PC-3 (cell line): ENCODE measurements at regions not wholly inside any gene's neighbourhood (a gene's known extent, or its start where the extent isn't known, plus 50 kb on each side); places are given as distances from the start of the nearest gene placed in this dataset.

Source experiments
- ATAC-seq: fragments of 200-7000 bp; cut with Tn5 transposase; 2 replicates; pipeline ENCODE4 v1.9.1; 2020; ENCODE audit warnings: mild to moderate bottlenecking, moderate library complexity
- BruUV-seq: library from RNA; stranded (reverse); fragments of 400-500 nt; replicated peaks from 2 replicates; lab custom pipeline; 2021; lab: Mats Ljungman, UMichigan
- CTCF ChIA-PET: fragments of 300-600 bp; sonication (Branson Sonifier 250); formaldehyde crosslinking; loops from one replicate; lab custom pipeline; 2022; ENCODE audit warnings: antibody characterized with exemption; lab: Charles Lee
- POLR2A ChIA-PET: fragments of 300-600 bp; sonication (Branson Sonifier 250); formaldehyde crosslinking; loops from one replicate; lab custom pipeline; 2022; ENCODE audit warnings: antibody characterized with exemption; ENCODE audit not compliant: unreplicated experiment; lab: Charles Lee
- DNase-seq: peaks from one replicate; pipeline ENCODE4 v3.0.0-alpha.2; 2015
- H2AFZ ChIP-seq: fragments of 300-600 bp; sonication (generic); 2 replicates; pipeline ENCODE4 v1.6.0; 2016; ENCODE audit warnings: antibody characterized with exemption, low read length
- H3F3A ChIP-seq: fragments of 300-600 bp; sonication (generic); one replicate; pipeline ENCODE4 v1.6.0; 2017; ENCODE audit warnings: antibody characterized with exemption, low read length, control low read depth, mild to moderate bottlenecking; ENCODE audit not compliant: unreplicated experiment
- H3K27ac ChIP-seq: fragments of 300-600 bp; sonication (generic); 2 replicates; pipeline ENCODE4 v1.5.1; 2016; ENCODE audit warnings: mild to moderate bottlenecking, low read length
- H3K27me3 ChIP-seq: fragments of 300-600 bp; sonication (generic); 2 replicates; pipeline ENCODE4 v1.6.1; 2016; ENCODE audit warnings: low read length, mixed read lengths
- H3K36me3 ChIP-seq: fragments of 300-600 bp; sonication (generic); 2 replicates; pipeline ENCODE4 v1.6.1; 2016; ENCODE audit warnings: low read depth, mixed run types, low read length, mixed read lengths
- H3K4me1 ChIP-seq: fragments of 300-600 bp; sonication (generic); 2 replicates; pipeline ENCODE4 v1.5.1; 2016; ENCODE audit warnings: low read length; ENCODE audit not compliant: insufficient read depth
- H3K4me2 ChIP-seq: fragments of 300-600 bp; sonication (generic); 2 replicates; pipeline ENCODE4 v1.6.0; 2016; ENCODE audit warnings: low read length
- H3K4me3 ChIP-seq: fragments of 300-600 bp; sonication (generic); 2 replicates; pipeline ENCODE4 v1.5.1; 2016; ENCODE audit warnings: mild to moderate bottlenecking, low read length, mixed read lengths
- H3K79me2 ChIP-seq: fragments of 300-600 bp; sonication (generic); 2 replicates; pipeline ENCODE4 v1.6.1; 2017; ENCODE audit warnings: low read length, mixed read lengths
- H3K9ac ChIP-seq: fragments of 300-600 bp; sonication (generic); 2 replicates; pipeline ENCODE4 v1.6.0; 2016; ENCODE audit warnings: mild to moderate bottlenecking, low read length
- H3K9me2 ChIP-seq: fragments of 300-600 bp; sonication (generic); replicated peaks from 2 replicates; pipeline ENCODE4 v1.6.1; 2016; ENCODE audit warnings: mixed run types, low read length, mixed read lengths
- H3K9me3 ChIP-seq: fragments of 300-600 bp; sonication (generic); 2 replicates; pipeline ENCODE4 v1.6.1; 2016; ENCODE audit warnings: low read length, mixed read lengths
- H4K20me1 ChIP-seq: fragments of 300-600 bp; sonication (generic); 2 replicates; pipeline ENCODE4 v1.6.1; 2016; ENCODE audit warnings: low read length, mixed read lengths
- EZH2 ChIP-seq: fragments of 300-600 bp; sonication (generic); IDR thresholded peaks from one replicate; pipeline ENCODE4 v1.6.1; 2017; ENCODE audit warnings: antibody characterized with exemption, mild to moderate bottlenecking, low read length; ENCODE audit not compliant: unreplicated experiment
- EZH2phosphoT487 ChIP-seq: fragments of 300-600 bp; sonication (generic); IDR thresholded peaks from 2 replicates; pipeline ENCODE4 v1.6.1; 2018; ENCODE audit warnings: mild to moderate bottlenecking, antibody characterized with exemption, low read length, borderline replicate concordance
- intact Hi-C: fragments of 100-400 bp; cut with micrococcal nuclease; formaldehyde crosslinking; loops from 2 replicates; pipeline ENCODE4 v1.9.0; 2023
- TF ChIP-seq, protein P1 (sequence below): fragments of 300-600 bp; sonication (generic); conservative IDR thresholded peaks from 2 replicates; pipeline ENCODE4 v1.5.1; 2017; ENCODE audit warnings: antibody characterized with exemption, low read depth, mild to moderate bottlenecking, low read length

DNA sequence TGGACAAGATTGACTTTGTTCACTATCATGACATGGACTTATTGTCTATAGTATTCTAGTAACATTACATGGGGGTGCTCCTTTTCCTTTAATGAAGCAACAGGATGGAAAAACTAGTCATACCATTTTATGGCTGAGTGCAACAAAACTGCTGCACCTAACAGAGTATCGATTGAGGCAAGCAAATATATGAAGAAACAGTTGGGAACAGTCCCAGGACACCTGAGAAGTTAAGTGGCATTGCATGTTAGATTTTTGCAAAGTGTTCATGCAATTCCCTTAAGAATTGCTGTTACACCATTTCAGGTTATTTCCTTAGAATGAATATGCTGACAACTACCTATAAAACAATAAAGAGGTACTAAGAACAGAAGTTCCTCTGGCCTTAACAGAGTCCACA lies 541.5 kb upstream of the ANO3 start:
- no peaks in the 10 kb centered on the region for H4K20me1 ChIP-seq
- no peak overlapping the region for H2AFZ ChIP-seq
- H3K9ac ChIP-seq: no peak overlapping the region
- ChIA-PET CTCF (no interaction called here), POLR2A (interaction anchor here (0.6 kb wide), 1 partner anchor 237 kb away, joined by 3 read pairs; no protein-coding TSS in a partner anchor)
- no peak for TF ChIP-seq EZH2phosphoT487
- TF ChIP-seq, protein P1, sequence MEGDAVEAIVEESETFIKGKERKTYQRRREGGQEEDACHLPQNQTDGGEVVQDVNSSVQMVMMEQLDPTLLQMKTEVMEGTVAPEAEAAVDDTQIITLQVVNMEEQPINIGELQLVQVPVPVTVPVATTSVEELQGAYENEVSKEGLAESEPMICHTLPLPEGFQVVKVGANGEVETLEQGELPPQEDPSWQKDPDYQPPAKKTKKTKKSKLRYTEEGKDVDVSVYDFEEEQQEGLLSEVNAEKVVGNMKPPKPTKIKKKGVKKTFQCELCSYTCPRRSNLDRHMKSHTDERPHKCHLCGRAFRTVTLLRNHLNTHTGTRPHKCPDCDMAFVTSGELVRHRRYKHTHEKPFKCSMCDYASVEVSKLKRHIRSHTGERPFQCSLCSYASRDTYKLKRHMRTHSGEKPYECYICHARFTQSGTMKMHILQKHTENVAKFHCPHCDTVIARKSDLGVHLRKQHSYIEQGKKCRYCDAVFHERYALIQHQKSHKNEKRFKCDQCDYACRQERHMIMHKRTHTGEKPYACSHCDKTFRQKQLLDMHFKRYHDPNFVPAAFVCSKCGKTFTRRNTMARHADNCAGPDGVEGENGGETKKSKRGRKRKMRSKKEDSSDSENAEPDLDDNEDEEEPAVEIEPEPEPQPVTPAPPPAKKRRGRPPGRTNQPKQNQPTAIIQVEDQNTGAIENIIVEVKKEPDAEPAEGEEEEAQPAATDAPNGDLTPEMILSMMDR: no peak
- no peak for TF ChIP-seq EZH2
- H3K9me2 ChIP-seq: no peaks in the 10 kb centered on the region
- no peak overlapping the region for H3K4me3 ChIP-seq
- DNase-seq: no peak
- no peaks in the 10 kb centered on the region for H3K4me1 ChIP-seq
- no peaks in the 10 kb centered on the region for H3F3A ChIP-seq
- no peak overlapping the region for H3K27ac ChIP-seq
- H3K79me2 ChIP-seq: no peaks in the 10 kb centered on the region
- no TSS peak for BruUV-seq
- no peak; the same call in 1 of the 2 replicates for ATAC-seq
- H3K9me3 ChIP-seq: no peaks in the 10 kb centered on the region
- H3K27me3 ChIP-seq: no peaks in the 10 kb centered on the region
- intact Hi-C loops: no loop called here
- H3K4me2 ChIP-seq: no peak overlapping the region
- no peaks in the 10 kb centered on the region for H3K36me3 ChIP-seq

DNA sequence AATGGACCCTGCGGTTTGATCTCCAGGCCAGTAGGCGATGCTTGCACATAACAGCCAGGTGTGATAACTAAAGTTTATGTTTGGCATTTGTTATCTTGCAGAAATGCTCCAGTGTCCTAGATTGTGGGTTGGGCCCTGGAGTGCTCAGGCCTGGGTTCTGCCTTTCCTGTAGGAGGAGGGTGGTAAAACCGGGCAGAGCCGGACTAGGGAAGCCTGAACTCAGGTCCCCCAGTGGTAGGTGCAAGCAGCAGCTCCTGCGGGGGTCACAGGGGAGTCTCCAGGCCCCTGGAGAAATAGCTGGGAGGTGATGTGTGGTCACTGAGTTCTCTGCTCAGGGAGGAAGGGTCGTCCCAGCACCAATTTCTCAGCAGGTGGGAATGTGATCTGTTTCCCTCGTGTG lies 538.3 kb upstream of the ANO3 start:
- no TSS peak for BruUV-seq
- H3K9me2 ChIP-seq: no peaks in the 10 kb centered on the region
- DNase-seq (no peak), ATAC-seq (no peak)
- H3K9ac ChIP-seq: no peak overlapping the region
- CTCF ChIA-PET: no interaction called here
- H2AFZ ChIP-seq: no peak overlapping the region
- no peak overlapping the region for H3K27ac ChIP-seq
- no peaks in the 10 kb centered on the region for H3F3A ChIP-seq
- H3K79me2 ChIP-seq: no peaks in the 10 kb centered on the region
- H3K4me3 ChIP-seq: no peak overlapping the region
- no peaks in the 10 kb centered on the region for H3K27me3 ChIP-seq
- intact Hi-C loops: no loop called here
- TF ChIP-seq EZH2phosphoT487 (no peak), EZH2 (no peak)
- TF ChIP-seq, protein P1: no peak
- no peaks in the 10 kb centered on the region for H3K36me3 ChIP-seq
- H3K4me1 ChIP-seq: no peaks in the 10 kb centered on the region
- POLR2A ChIA-PET: no interaction called here
- no peak overlapping the region for H3K4me2 ChIP-seq
- no peaks in the 10 kb centered on the region for H3K9me3 ChIP-seq
- H4K20me1 ChIP-seq: no peaks in the 10 kb centered on the region

DNA sequence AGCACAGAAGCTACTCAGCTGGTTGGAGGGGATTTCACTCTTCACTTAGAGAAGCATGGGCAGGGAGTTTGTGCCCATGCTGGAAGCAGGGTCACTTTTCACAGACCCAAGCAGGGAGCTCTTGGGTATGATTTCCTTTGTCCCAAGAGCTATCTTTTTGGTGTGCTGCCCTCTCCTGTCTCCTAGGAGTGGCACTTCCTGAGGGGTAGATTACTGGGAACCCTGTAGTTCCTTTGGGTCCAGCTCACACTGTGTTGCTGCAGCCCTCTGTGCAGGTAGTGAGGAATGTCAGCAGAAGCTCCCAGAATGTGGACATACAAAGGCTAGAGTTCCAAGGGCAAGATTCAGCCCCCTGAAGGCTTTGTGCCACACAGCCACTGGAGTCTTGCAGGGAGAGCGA lies 537.1 kb upstream of the ANO3 start:
- no peaks in the 10 kb centered on the region for H3K27me3 ChIP-seq
- no peaks in the 10 kb centered on the region for H3K9me2 ChIP-seq
- intact Hi-C loops: no loop called here
- H2AFZ ChIP-seq: no peak overlapping the region
- no peak overlapping the region for H3K4me3 ChIP-seq
- H3K9me3 ChIP-seq: no peaks in the 10 kb centered on the region
- H3K79me2 ChIP-seq: no peaks in the 10 kb centered on the region
- no peaks in the 10 kb centered on the region for H3K4me1 ChIP-seq
- no peaks in the 10 kb centered on the region for H3F3A ChIP-seq
- no TSS peak for BruUV-seq
- ChIA-PET POLR2A (no interaction called here), CTCF (interaction anchor here (0.7 kb wide), 1 partner anchor 1286 kb away, joined by 3 read pairs; no protein-coding TSS in a partner anchor)
- no peaks in the 10 kb centered on the region for H4K20me1 ChIP-seq
- DNase-seq (no peak), ATAC-seq (peak; percentile 24; the same call in 1 of the 2 replicates)
- TF ChIP-seq, protein P1: no peak
- no peak for TF ChIP-seq EZH2phosphoT487
- no peak for TF ChIP-seq EZH2
- H3K9ac ChIP-seq: no peak overlapping the region
- no peak overlapping the region for H3K4me2 ChIP-seq
- H3K36me3 ChIP-seq: no peaks in the 10 kb centered on the region
- no peak overlapping the region for H3K27ac ChIP-seq
